ENCODE measurements at regions not wholly inside any gene's neighbourhood (a gene's known extent, or its start where the extent isn't known, plus 50 kb on each side); places are given as distances from the start of the nearest gene placed in this dataset.

DNA sequence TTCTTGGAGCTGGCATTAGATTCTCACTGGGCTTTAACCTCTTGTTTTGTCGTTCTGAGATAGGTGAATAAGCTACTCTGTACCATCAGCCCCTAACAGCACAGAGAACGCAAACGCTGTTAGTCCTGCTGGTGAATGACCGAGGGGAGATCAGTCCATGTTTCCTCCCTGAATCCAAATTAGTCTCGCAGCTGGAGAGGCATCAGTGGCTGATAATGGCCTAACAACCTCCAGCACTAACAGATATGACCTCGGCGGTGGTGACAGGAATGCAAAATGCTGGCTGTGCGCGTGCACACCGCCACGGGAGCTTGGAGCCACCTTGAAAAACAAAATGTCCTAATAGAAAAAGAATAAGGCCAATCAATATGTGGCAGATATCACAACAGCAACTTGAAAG is 77.6 kb upstream of the IRX1 start:
- TF ChIP-seq CTCF (IDR thresholded peaks at IDR 0.05) (no peak), POLR2A (IDR thresholded peaks at IDR 0.05) (no peak)

Measured in thyroid gland (tissue), 4 donors.